Choroid plexus epithelial cell (primary cell): ENCODE measurements at regions not wholly inside any gene's neighbourhood (a gene's known extent, or its start where the extent isn't known, plus 50 kb on each side); places are given as distances from the start of the nearest gene placed in this dataset.

Experiments used
- DNase-seq: peaks from one replicate; pipeline ENCODE4 v3.0.0-alpha.2; 2010; ENCODE audit warnings: low read depth
- H3K4me3 ChIP-seq: 2 replicates; pipeline ENCODE4 v1.5.1; 2011; ENCODE audit warnings: low read depth, mild to moderate bottlenecking, control low read depth, low read length, moderate library complexity
- TF ChIP-seq, protein P1 (sequence below): conservative IDR thresholded peaks from 2 replicates; pipeline ENCODE4 v1.5.1; 2011; ENCODE audit warnings: low read depth, mild to moderate bottlenecking, control low read depth, inconsistent platforms, low read length, moderate library complexity

DNA sequence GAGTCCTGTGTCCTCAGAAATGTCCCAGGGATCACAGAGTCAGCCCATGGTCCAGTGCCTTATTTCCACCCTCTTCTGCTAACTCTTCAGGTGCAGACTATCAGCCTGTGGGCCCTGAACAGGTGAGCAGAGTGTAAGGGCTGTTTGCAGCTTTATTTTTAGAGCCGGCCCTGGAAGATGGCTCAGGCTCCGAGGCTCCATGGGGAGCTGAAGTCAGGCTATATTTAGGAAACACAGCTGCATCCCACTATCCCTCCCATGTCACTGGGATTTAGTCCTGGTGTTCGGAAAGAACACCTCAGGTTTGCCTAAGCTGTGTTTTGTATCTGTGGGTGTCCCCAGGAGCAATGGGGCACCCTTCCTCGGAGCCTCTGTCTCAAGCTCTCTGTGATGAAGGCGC is 126.9 kb downstream of the RPS24 start:
- TF ChIP-seq, protein P1, sequence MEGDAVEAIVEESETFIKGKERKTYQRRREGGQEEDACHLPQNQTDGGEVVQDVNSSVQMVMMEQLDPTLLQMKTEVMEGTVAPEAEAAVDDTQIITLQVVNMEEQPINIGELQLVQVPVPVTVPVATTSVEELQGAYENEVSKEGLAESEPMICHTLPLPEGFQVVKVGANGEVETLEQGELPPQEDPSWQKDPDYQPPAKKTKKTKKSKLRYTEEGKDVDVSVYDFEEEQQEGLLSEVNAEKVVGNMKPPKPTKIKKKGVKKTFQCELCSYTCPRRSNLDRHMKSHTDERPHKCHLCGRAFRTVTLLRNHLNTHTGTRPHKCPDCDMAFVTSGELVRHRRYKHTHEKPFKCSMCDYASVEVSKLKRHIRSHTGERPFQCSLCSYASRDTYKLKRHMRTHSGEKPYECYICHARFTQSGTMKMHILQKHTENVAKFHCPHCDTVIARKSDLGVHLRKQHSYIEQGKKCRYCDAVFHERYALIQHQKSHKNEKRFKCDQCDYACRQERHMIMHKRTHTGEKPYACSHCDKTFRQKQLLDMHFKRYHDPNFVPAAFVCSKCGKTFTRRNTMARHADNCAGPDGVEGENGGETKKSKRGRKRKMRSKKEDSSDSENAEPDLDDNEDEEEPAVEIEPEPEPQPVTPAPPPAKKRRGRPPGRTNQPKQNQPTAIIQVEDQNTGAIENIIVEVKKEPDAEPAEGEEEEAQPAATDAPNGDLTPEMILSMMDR, result no peak
- DNase-seq, result no peak

DNA sequence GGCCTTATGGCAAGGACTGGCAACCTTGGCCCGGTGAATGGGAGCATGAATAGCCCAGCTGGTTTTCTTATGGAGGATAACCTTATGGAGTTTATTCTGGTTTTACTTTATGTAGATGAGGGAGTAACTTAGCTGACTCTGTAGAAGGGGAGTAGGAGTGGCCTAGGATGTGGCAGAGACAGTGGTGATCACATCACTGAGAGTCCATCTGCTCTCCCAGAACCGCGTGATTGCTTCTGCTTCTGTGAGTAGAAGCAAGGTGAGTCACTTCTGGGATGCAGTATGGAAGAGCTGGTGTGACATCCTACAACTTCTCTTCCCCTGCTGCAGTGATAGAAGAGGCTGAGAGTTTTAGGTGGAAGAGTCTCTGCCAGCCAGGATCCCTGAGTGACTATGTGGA is 129.2 kb downstream of the RPS24 start:
- TF ChIP-seq, protein P1, result no peak
- DNase-seq, result no peak
- H3K4me3 ChIP-seq, result no peak overlapping the region

More for the DNA sequence above, 126.9 kb downstream of the RPS24 start:
- no peak overlapping the region for H3K4me3 ChIP-seq

DNA sequence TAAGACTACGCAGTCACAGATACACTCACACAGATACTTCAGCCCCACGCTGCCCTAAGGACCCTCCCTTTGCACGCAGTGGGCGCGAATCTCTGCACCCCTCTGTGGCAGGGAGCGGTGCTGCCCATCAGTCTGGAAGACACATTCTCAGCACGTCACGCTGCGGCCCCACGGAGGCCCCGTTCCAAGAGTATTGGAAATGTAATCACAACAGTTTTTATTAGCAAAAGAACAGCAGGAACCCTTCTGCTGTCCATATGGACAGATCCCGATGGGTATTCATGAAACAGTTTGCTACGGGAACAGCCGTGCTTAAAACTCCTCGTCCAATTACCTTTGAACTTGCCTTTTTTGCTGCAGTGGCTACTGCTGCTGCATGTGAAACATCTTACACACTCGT is 131.0 kb downstream of the RPS24 start:
- no peak overlapping the region for H3K4me3 ChIP-seq
- TF ChIP-seq, protein P1, result no peak
- DNase-seq, result no peak

DNA sequence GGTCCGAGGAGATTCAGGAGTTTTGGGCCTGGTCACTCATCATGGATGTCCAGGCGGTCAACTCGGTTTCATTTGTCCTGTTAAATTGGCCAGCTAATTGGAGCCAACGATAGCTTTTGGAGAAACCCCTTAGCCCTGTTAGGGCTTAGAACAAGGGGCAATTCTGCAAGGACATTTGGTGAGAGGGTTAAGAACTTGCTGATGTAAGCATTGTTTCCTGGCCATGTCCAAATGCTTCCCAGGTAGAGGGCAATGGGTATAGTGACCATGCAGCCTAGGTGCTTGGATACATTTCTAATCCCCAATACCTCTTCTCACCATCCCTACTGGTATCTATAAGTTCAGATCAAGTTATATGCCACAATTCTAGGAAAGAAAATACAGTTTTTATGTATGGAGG is 131.5 kb downstream of the RPS24 start:
- no peak for DNase-seq
- H3K4me3 ChIP-seq, result no peak overlapping the region
- TF ChIP-seq, protein P1, result no peak

DNA sequence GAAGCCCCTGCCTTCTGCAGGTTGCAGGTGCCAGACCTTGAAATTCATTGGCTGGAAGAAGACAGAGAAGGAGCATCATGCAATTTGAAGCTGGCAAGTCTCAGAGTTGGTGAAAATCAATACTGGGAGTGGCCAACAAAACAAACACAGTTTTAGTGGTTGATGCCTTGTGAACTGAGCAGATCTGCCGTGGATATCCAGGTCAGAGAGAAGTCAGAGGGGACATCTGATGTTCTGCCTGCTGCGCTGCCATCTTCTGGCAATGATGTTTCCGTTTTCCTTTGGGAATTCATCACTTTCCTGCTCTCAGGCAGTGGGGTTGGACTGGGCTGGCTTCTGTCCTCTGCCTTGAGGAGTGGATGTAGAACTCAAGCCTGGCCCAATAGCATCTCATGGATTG is 132.0 kb downstream of the RPS24 start:
- TF ChIP-seq, protein P1, result no peak
- no peak overlapping the region for H3K4me3 ChIP-seq
- no peak for DNase-seq

DNA sequence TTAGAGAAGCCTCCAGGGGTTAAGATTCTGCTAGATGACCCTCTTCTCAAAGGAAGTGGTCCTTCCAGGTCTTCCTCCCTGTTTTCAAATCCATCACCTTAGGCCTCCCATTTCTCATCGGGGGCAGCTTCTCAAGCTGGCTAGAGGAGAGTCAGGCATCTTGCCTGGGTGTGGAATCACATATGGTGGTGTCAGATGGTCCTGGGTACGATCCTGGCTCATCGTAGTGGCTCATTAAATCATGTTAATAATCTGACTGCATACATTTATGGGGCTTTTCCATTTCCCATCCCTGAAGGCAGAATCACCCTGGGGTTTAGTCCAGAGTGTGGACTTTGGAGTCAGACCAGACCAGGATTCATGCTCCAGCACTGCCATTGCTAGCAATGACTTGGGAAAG is 132.6 kb downstream of the RPS24 start:
- DNase-seq, result no peak
- no peak overlapping the region for H3K4me3 ChIP-seq
- TF ChIP-seq, protein P1, result no peak

DNA sequence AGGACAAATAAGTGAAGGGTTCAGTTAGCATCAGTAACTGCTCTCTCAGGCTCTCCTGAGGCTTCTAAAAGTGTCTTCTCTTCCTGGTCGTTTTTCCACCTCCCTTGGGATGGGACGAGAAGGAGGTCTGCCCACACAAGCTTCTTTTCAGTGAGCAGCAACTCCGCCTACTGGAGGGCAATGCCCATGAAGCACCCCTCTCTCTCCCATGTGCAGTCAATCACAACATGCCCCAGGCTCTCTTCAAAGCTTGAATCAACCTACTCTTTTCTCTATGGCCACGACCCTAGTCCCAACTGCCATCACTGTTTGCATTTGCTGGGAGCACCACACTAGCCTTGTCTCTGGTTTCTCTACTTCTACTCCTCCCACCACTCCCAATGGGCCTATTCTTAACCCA is 135.6 kb downstream of the RPS24 start:
- TF ChIP-seq, protein P1, result no peak
- DNase-seq, result no peak
- no peak overlapping the region for H3K4me3 ChIP-seq
